22Rv1 (cell line): ENCODE measurements at regions not wholly inside any gene's neighbourhood (a gene's known extent, or its start where the extent isn't known, plus 50 kb on each side); places are given as distances from the start of the nearest gene placed in this dataset.

Experiments used
- H3K27ac ChIP-seq: fragments of 450-650 bp; 2 replicates; pipeline ENCODE4 v1.5.1; 2017
- CTCF ChIP-seq: fragments of 450-650 bp; IDR thresholded peaks from 2 replicates; pipeline ENCODE4 v1.5.1; 2017; ENCODE audit warnings: mild to moderate bottlenecking
- ZFX ChIP-seq: fragments of 450-650 bp; IDR thresholded peaks from 2 replicates; pipeline ENCODE4 v1.6.1; 2017; ENCODE audit warnings: antibody characterized with exemption, borderline replicate concordance

GRCh38 chr10:52420656-52421055, 106.6 kb downstream of the DKK1 start:
- TF ChIP-seq CTCF: no peak
- TF ChIP-seq ZFX: no peak
- H3K27ac ChIP-seq: peak overlapping the region; percentile 64; the same call in 1 of the 2 replicates

DNA sequence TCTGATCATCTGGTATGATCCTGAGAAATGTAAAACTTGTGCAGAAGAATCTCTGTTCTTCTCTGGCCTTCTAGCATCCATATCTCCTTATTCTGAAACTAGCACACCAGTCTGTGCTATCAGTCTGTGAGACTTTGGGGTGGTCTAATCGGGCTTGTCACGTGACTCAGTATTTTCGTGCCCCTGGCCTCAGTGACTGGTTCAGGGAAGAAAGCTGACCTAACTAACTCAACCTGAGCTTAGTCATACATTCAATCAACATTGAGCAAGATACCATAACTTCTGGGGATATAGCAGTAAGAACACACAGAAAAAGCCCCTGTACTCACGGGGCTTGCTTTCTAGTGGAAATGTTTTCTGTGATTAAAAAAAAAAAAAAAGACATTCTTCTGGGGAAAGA, 109.3 kb downstream of the DKK1 start:
- no peak for TF ChIP-seq ZFX
- no peak for TF ChIP-seq CTCF
- H3K27ac ChIP-seq: no peak overlapping the region

DNA sequence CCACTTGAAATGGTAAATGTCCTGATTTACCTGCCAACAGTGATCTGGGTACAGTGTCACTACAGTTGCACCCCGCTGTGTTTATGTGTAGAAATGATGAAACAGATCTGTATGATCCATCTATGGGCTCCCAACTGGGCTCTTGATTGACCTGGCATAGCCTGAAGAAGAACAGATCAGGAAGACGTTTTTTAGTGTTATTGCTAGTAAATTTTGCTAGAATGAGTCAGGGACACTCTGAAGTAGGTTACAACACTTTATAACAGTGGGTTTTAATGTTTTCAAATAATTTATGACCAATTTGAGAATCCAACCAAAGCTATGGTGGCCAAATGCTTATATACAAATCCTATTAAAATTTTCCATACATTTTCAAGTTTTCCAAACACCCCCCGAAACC, 110.3 kb downstream of the DKK1 start:
- no peak overlapping the region for H3K27ac ChIP-seq
- TF ChIP-seq ZFX (no peak), CTCF (no peak)

DNA sequence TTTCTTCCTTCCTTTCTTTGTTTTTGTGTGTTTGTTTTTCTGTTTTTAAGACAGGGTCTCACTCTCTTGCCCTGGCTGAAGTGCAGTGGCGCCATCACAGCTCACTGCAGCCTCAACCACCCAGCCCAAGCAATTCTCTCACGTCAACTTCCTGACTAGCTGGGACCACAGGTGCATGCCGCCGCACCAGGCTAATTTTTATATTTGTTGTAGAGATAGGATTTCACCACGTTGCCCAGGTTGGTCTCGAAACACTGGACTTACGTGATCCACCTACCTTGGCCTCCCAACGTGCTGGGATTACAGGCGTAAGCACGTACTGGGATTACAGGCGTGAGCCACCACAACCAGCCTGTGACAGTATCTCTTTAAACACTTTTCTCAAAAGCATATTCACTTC, 120.7 kb downstream of the DKK1 start:
- TF ChIP-seq CTCF (no peak), ZFX (no peak)
- no peak overlapping the region for H3K27ac ChIP-seq

- no peak overlapping the region for H3K27ac ChIP-seq
Measured at GRCh38 chr10:52436664-52437063, 122.6 kb downstream of the DKK1 start.

DNA sequence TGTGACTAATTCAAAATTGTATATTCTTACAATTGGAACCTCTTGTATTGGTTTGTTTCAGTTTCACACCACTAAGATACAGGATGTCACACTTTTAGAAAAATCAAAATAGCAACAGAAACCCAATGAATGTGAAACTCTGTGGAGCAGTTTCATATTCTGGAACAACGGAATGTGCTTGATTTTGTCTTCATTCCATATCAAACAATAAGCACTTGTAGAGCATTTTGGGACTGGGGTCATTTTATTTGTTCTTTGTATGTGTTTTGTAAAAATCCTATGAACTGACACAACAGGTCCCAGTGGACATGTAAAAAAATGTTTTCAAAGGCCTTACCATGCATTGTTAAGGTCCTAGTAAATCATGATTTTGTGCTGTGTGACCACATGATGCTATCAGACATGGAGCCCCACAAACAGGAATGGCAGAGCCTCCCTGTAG, 123.1 kb downstream of the DKK1 start:
- no peak overlapping the region for H3K27ac ChIP-seq
- TF ChIP-seq ZFX (no peak), CTCF (no peak)

More at GRCh38 chr10:52436664-52437063, 122.6 kb downstream of the DKK1 start:
- TF ChIP-seq ZFX: no peak
- no peak for TF ChIP-seq CTCF

DNA sequence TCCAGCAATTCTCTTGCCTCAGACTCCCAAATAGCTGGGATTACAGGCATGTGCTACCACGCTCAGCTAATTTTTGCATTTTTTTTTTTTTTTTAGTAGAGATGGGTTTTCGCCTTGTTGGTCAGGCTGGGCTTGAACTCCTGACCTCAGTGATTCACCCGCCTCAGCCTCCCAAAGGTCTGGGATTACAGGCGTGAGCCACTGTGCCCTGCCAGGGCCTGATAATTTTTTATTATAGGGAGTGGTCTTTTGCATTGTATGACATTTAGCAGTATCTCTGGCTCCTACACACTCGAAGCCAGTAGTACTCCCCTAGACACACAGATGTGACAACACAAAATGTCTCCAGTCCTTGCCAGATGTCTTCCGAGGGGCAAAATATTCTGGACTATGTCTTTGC, 124.0 kb downstream of the DKK1 start:
- H3K27ac ChIP-seq: no peak overlapping the region
- TF ChIP-seq ZFX: no peak
- TF ChIP-seq CTCF: no peak
